Mammary epithelial cell (primary cell): ENCODE measurements at regions not wholly inside any gene's neighbourhood (a gene's known extent, or its start where the extent isn't known, plus 50 kb on each side); places are given as distances from the start of the nearest gene placed in this dataset.

Experiments
- CTCF ChIP-seq, 2 donors: IDR thresholded peaks in 1 of 2; conservative IDR thresholded peaks in 1 of 2; 2 replicates each; pipeline ENCODE4 v1.5.1; 2011 to 2012; ENCODE audit warnings: inconsistent platforms in 2 of 2, low read length in 2 of 2, mild to moderate bottlenecking in 2 of 2, control low read depth in 1 of 2, low read depth in 1 of 2; ENCODE audit not compliant: insufficient read depth in 1 of 2; ENCODE audit errors: extremely low read depth in 1 of 2
- EZH2 ChIP-seq: IDR thresholded peaks from 2 replicates; pipeline ENCODE4 v1.6.1; 2012; ENCODE audit warnings: low read length, inconsistent platforms, borderline replicate concordance

- TF ChIP-seq CTCF (conservative IDR thresholded peaks at IDR 0.05 in 1 of 2, IDR thresholded peaks at IDR 0.05 in 1 of 2; ENCODE audit: extremely low read depth in 1 of 2, insufficient read depth in 1 of 2, low read depth in 1 of 2, low read length in 2 of 2) (no peak), EZH2 (no peak)
These were observed 288.1 kb downstream of the TMEM167A start for GRCh38 chr5:82789095-82789494.
